ENCODE measurements at regions not wholly inside any gene's neighbourhood (a gene's known extent, or its start where the extent isn't known, plus 50 kb on each side); places are given as distances from the start of the nearest gene placed in this dataset.

DNA sequence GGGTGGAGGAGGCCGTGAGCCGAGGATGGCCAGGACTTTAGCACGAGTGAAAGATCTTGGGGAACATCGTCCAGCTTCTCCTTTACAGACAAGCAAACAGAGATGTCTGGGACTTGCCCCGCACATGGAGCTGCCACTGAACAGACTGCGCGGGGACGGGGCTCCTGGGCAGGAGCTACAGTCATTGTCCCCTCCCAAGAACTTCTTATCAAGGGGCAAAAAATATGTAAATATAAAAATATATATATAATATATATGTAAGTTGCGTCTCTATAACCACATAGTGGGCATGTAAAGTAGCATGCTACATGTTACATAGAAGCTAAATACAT lies 245.0 kb upstream of the SALL3 start:
- H3K9me3 ChIP-seq = no peaks in the 10 kb centered on the region
- no peaks in the 10 kb centered on the region for H3K4me1 ChIP-seq (ENCODE audit: low read depth)
- intact Hi-C loops (cut with DNase I, micrococcal nuclease) = no loop called here
- no peaks in the 10 kb centered on the region for H3K36me3 ChIP-seq (ENCODE audit: low read depth)
- ATAC-seq (no peak), DNase-seq (no peak)
- TF ChIP-seq, protein P1, sequence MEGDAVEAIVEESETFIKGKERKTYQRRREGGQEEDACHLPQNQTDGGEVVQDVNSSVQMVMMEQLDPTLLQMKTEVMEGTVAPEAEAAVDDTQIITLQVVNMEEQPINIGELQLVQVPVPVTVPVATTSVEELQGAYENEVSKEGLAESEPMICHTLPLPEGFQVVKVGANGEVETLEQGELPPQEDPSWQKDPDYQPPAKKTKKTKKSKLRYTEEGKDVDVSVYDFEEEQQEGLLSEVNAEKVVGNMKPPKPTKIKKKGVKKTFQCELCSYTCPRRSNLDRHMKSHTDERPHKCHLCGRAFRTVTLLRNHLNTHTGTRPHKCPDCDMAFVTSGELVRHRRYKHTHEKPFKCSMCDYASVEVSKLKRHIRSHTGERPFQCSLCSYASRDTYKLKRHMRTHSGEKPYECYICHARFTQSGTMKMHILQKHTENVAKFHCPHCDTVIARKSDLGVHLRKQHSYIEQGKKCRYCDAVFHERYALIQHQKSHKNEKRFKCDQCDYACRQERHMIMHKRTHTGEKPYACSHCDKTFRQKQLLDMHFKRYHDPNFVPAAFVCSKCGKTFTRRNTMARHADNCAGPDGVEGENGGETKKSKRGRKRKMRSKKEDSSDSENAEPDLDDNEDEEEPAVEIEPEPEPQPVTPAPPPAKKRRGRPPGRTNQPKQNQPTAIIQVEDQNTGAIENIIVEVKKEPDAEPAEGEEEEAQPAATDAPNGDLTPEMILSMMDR (IDR thresholded peaks at IDR 0.05) = no peak
- no peak overlapping the region for H3K4me3 ChIP-seq

DNA sequence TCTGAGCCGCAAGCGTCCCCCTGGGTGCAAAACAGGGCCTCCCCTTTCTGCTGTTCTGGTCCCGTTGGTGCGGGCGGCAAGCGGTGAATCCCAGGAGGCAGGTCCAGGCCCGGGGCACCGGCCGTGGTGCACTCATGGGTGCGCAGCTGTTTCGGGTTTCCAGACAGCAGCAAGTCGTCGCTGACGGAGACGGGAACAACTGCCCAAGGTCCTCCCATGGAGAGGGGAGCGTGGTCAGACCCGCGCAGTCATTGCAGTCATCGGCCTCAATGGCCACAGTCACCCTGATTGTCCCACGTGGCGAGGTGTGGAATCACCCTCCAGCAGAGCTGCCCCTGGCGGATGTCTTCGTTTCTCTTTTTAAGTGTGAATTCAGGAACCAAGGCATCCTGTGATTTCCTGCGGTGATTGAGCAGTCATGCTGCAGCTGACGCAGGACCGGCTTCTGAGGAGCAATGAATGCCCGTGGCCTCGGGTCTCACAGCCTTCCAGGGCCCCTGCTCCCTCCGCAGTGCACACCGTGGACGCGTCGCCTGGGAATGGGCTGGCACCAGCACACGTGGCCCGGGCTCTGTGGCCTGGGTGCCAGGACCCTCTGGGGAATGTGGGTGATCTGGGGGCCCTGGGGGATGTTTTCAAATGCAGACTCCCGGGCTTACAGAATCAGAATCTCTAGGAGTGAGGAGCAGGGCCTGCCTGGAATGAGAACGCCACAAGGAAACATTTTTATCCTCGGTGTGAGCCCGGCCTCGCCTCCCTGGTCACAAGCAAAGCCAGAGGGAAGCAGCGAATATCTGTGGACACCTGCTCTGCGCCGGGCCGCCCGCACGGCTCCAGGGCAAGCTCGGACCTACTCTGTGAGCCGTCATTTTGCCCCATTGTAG lies 244.2 kb upstream of the SALL3 start:
- no peaks in the 10 kb centered on the region for H3K4me1 ChIP-seq (ENCODE audit: low read depth)

DNA sequence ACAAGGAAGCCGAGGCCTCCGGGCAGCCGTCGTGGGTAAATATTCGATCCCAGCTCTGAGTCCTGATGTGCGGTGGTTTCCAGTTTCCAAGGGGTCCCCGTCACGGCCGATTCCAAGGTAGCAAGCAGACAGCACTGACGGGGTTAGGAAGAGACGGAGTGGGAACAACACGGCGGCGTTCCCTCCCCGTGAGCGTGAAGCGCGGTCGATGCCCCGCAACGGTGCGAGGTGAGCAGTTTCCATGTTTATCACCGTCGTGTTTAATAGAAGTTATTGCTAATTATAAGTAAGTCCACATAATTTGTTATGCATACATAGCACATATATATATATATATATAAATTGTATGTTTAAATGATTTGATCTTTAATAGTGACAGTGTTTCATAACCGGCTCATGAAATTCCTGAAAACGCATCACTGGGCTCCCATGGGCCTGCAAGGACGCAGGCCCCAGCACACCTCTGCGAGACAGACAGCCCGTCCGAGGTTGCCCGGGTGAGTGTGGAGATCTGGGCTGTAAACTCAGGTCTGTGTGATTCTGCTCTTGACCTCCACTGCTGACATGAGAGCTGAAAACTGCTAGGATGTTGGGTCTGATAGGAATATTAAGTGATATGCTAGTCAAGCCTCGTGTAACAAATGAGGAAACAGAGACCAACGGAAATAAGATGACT lies 243.5 kb upstream of the SALL3 start:
- no peaks in the 10 kb centered on the region for H3K9me3 ChIP-seq
- intact Hi-C loops (cut with DNase I, micrococcal nuclease) = no loop called here
- H3K4me3 ChIP-seq = no peak overlapping the region
- DNase-seq (peak in 1 of 3 donors; percentile 33), ATAC-seq (no peak)
- H3K36me3 ChIP-seq (ENCODE audit: low read depth) = no peaks in the 10 kb centered on the region
- TF ChIP-seq, protein P1 (IDR thresholded peaks at IDR 0.05) = no peak
- H3K4me1 ChIP-seq (ENCODE audit: low read depth) = no peaks in the 10 kb centered on the region

More for the DNA sequence above, 244.2 kb upstream of the SALL3 start:
- intact Hi-C loops (cut with DNase I, micrococcal nuclease) = no loop called here
- Histone ChIP-seq H3K9me3 (no peaks in the 10 kb centered on the region), H3K36me3 (ENCODE audit: low read depth) (no peaks in the 10 kb centered on the region), H3K4me3 (no peak overlapping the region)
- TF ChIP-seq, protein P1 (IDR thresholded peaks at IDR 0.05) = no peak
- peak in 1 of 3 donors; percentile 37 for DNase-seq
- no peak for ATAC-seq

DNA sequence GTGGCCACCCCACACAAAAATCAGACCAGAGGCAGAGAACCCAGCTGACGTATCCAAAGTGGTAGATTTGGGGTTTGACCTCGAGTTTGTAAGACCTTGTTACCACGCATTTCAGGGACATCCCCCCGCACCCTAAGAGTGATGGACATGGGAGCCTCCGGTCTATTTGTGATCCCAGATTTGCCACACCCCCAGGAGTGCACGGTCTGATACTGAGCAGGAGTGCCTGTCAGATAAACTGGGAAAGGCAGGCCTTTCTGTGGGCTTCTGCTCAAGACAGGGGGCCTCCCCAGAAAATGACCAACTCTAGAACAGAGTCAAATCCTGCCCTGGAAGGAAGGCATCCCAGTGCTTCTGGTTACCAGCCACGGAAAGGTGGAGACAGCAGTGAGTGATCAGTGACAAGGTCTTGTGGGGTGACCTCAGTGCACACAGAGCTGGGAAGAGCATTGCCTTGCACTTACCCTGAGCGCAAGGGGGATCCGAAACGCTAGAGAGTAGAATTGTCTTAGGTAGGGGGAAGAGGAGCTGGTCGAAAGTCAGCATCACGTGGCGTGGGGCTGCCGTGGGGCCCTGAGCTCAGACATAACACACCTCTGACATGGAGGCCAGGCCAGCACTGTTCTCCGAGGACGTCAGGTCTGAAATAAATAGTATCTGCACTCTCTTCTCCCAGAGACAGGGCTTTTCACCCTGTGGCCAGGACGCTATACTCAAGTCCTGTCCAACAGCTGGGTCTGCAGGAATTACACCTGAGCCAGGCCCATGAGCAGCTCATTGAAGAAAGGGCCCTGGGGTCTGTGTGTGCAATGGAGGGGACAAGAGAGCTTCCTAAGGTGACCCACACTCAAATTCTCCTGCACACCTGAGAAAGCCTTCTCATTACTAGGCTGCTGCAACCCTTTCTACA lies 242.4 kb upstream of the SALL3 start:
- DNase-seq (peak in 1 of 3 donors; percentile 8), ATAC-seq (no peak)
- TF ChIP-seq, protein P1 (IDR thresholded peaks at IDR 0.05) = no peak
- no peaks in the 10 kb centered on the region for H3K4me1 ChIP-seq (ENCODE audit: low read depth)
- H3K4me3 ChIP-seq = no peak overlapping the region
- intact Hi-C loops (cut with DNase I, micrococcal nuclease) = no loop called here
- H3K36me3 ChIP-seq (ENCODE audit: low read depth) = no peaks in the 10 kb centered on the region
- H3K9me3 ChIP-seq = no peaks in the 10 kb centered on the region

DNA sequence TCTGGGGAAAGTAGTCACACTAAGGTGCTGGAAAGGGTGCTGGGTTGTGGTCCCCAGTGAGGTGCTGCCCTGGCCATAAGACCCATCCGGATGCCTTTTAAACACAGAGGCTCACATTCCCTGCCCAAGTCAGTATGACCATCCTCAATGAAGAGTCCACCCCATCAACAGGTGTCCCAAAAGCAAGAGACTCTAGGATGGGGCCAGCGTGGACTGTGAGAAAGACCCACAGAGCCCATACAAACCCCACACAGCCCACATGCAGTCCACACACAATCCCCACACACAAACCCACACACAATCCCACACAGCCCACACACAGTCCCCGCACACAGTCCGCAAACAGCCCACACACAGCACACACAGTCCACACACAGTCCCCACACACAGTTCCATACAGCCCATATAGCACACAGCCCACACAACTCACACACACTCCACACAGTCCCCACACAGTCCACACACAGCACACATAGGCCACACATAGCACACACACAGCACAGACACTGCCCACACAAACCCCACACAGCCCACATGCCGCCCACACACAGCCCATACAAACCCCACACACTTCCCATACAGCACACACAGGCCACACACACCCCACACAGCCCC lies 241.4 kb upstream of the SALL3 start:
- ATAC-seq (no peak), DNase-seq (peak in 1 of 3 donors; percentile 16)
- H3K4me1 ChIP-seq (ENCODE audit: low read depth) = no peaks in the 10 kb centered on the region
- H3K36me3 ChIP-seq (ENCODE audit: low read depth) = no peaks in the 10 kb centered on the region
- intact Hi-C loops (cut with DNase I, micrococcal nuclease) = no loop called here
- H3K9me3 ChIP-seq = no peaks in the 10 kb centered on the region
- TF ChIP-seq, protein P1 (IDR thresholded peaks at IDR 0.05) = no peak
- H3K4me3 ChIP-seq = no peak overlapping the region
